ENCODE measurements at regions not wholly inside any gene's neighbourhood (a gene's known extent, or its start where the extent isn't known, plus 50 kb on each side); places are given as distances from the start of the nearest gene placed in this dataset.

GRCh38 chr5:120365656-120366446, 98.2 kb upstream of the PRR16 start:
- no peak for DNase-seq

GRCh38 chr5:120367896-120368634, 96.0 kb upstream of the PRR16 start:
- DNase-seq: no peak

GRCh38 chr5:120368923-120369715, 95.0 kb upstream of the PRR16 start:
- peak; percentile 85 for DNase-seq

GRCh38 chr5:120372899-120373298, 91.2 kb upstream of the PRR16 start:
- no peak for DNase-seq

GRCh38 chr5:120375248-120375647, 88.9 kb upstream of the PRR16 start:
- DNase-seq: no peak

- no peak for DNase-seq
Observed at GRCh38 chr5:120380644-120381043, 83.5 kb upstream of the PRR16 start.

- DNase-seq: no peak
Observed at GRCh38 chr5:120382833-120383232, 81.3 kb upstream of the PRR16 start.

GRCh38 chr5:120386981-120387380, 77.1 kb upstream of the PRR16 start:
- no peak for DNase-seq

- no peak for DNase-seq
Observed at GRCh38 chr5:120388016-120388781, 75.9 kb upstream of the PRR16 start.

- DNase-seq: no peak
Observed at GRCh38 chr5:120394259-120394658, 69.8 kb upstream of the PRR16 start.

- no peak for DNase-seq
Observed at GRCh38 chr5:120396186-120396585, 67.9 kb upstream of the PRR16 start.

GRCh38 chr5:120400356-120400755, 63.7 kb upstream of the PRR16 start:
- DNase-seq: no peak

- no peak for DNase-seq
Observed at GRCh38 chr5:120402606-120403005, 61.5 kb upstream of the PRR16 start.

- no peak for DNase-seq
Observed at GRCh38 chr5:120405286-120405864, 58.7 kb upstream of the PRR16 start.

- DNase-seq: no peak
Observed at GRCh38 chr5:120405923-120406322, 58.2 kb upstream of the PRR16 start.

GRCh38 chr5:120413686-120414085, 50.4 kb upstream of the PRR16 start:
- DNase-seq: no peak

All from NCI-H69 (cell line).